Loucy (cell line): ENCODE measurements at regions not wholly inside any gene's neighbourhood (a gene's known extent, or its start where the extent isn't known, plus 50 kb on each side); places are given as distances from the start of the nearest gene placed in this dataset.
"Not testable (repeated sequence)": the region's sequence is repeated elsewhere in the genome, so short reads cannot be mapped to it uniquely, and the experiment has no call there.

Experiments
- CTCF ChIP-seq: fragments of 200-600 bp; sonication (generic); conservative IDR thresholded peaks from 2 replicates; pipeline ENCODE4 v1.5.1; 2014; ENCODE audit warnings: mild to moderate bottlenecking, antibody characterized with exemption, low read length
- EZH2phosphoT487 ChIP-seq: fragments of 200-600 bp; IDR thresholded peaks from 2 replicates; pipeline ENCODE4 v1.6.1; 2018; ENCODE audit warnings: antibody characterized with exemption, mild to moderate bottlenecking, moderate library complexity, borderline replicate concordance

- not testable (repeated sequence) for TF ChIP-seq CTCF, EZH2phosphoT487
Observed at GRCh38 chr1:83342995-83343394, 655.9 kb downstream of the TTLL7 start.
